Neuron (in vitro differentiated cells): ENCODE measurements at regions not wholly inside any gene's neighbourhood (a gene's known extent, or its start where the extent isn't known, plus 50 kb on each side); places are given as distances from the start of the nearest gene placed in this dataset.

Source experiments
- H2AFZ ChIP-seq: one replicate; pipeline ENCODE4 v1.6.1; 2013; ENCODE audit warnings: low read depth, mild to moderate bottlenecking, inconsistent platforms, low read length, moderate library complexity
- H3K27me3 ChIP-seq: one replicate; pipeline ENCODE4 v1.6.1; 2013; ENCODE audit warnings: low read length; ENCODE audit not compliant: insufficient read depth
- H3K36me3 ChIP-seq: one replicate; pipeline ENCODE4 v1.6.1; 2013; ENCODE audit warnings: low read length; ENCODE audit not compliant: insufficient read depth
- H3K4me1 ChIP-seq: one replicate; pipeline ENCODE4 v1.6.1; 2013; ENCODE audit warnings: low read length; ENCODE audit not compliant: insufficient read depth
- H3K4me3 ChIP-seq: 2 replicates; pipeline ENCODE4 v1.5.1; 2013; ENCODE audit warnings: mild to moderate bottlenecking, low read length, moderate library complexity
- H3K9me3 ChIP-seq: one replicate; pipeline ENCODE4 v1.6.1; 2013; ENCODE audit warnings: low read length

DNA sequence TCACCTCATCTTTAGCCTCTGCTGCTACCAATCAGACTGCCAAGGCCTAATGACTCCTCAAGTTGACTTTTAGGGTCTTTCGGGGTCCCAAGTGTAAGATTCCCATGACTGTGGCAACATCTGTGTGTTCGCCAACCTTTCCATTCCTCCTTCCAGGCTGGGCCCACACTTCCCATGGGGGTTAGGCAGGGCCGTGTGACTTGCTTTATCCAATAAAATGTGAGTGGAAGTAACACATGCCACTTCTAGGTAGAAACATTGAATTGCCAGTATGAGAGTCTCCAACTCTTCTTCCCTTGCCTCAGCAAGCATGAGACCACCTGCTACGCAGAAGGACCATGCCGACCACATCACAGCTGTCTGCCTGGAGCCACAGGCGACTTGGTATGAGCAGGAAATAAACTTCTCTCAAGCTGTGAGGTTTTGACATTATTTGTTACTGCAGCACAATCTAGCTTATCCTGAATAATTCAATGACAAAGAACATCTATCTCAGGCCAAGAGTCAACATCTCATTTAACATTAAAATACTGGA, 190.4 kb upstream of the IER5L start:
- Histone ChIP-seq H3K27me3 (peaks cover 2% of the 10 kb centered on the region), H3K9me3 (peaks cover 1% of the 10 kb centered on the region), H3K4me1 (no peaks in the 10 kb centered on the region), H3K4me3 (no peak overlapping the region), H3K36me3 (no peaks in the 10 kb centered on the region), H2AFZ (no peak overlapping the region)

DNA sequence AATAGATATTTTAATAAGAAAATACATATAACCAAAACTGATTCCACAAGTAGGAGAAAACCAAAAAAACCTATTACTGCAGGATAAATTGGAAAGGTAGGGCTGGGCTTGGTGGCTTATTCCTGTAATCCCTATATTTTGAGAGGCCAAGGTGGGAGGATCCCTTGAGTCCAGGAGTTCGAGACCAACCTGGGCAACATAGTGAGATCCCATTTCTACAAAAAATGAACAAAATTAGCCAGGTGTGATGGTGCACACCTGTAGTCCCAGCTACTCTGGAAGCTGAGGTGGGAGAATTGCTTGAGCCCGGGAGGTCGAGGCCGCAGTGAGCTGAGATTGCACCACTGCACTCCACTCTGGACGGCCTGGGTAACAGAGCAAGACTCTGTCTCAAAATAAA, 189.2 kb upstream of the IER5L start:
- Histone ChIP-seq H2AFZ (no peak overlapping the region), H3K4me3 (no peak overlapping the region), H3K4me1 (no peaks in the 10 kb centered on the region), H3K36me3 (no peaks in the 10 kb centered on the region), H3K9me3 (peaks cover 1% of the 10 kb centered on the region), H3K27me3 (peaks cover 2% of the 10 kb centered on the region)

DNA sequence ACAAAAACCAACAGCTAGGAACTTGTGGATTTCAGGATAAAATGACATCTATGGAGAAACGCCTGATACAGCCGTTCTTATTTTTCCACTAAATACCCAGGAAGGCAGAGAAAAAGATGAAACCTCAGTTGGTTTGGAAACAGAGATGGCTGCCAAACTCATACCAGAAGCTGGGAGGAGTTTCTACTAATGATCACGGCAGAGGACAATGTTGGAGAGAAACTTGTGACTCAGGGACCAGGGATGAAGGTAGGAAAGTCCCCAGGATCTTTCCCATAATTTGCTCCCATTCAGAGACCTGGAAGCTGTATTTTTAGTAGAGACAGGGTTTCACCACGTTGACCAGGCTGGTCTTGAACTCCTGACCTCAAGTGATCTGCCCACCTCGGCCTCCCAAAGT, 187.1 kb upstream of the IER5L start:
- Histone ChIP-seq H2AFZ (no peak overlapping the region), H3K4me3 (no peak overlapping the region), H3K9me3 (no peaks in the 10 kb centered on the region), H3K27me3 (peaks cover 2% of the 10 kb centered on the region), H3K4me1 (no peaks in the 10 kb centered on the region), H3K36me3 (no peaks in the 10 kb centered on the region)

DNA sequence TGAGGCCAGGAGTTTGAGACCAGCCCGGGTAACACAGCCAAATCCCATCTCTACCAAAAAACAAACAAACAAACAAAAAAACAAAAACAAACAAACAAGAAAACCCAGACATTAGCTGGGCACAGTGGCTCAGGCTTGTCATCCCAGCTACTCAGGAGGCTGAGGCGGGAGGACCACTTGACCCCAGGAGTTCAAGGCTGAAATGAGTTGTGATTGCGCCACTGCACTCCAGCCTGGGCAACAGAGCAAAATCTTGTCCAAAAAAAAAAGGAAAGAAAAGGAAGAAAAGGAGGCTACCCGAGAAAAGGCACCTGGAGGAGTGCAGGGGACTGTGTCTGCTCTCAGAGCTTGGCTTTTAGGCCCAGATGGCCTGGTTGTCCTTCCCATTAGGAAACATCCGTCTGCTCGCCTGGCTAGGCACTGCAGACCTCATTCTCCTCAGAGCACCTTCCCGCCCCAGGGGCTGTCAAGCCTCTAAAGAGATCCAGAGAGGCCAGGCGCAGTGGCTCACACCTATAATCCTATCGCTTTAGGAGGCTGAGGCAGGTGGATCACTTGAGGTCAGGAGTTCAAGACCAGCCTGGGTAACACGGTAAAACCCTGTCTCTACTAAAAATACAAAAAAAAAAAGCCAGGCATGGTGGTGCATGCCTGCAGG, 185.3 kb upstream of the IER5L start:
- no peak overlapping the region for H2AFZ ChIP-seq
- H3K27me3 ChIP-seq = peaks cover 2% of the 10 kb centered on the region
- no peaks in the 10 kb centered on the region for H3K4me1 ChIP-seq
- H3K36me3 ChIP-seq = no peaks in the 10 kb centered on the region
- H3K9me3 ChIP-seq = no peaks in the 10 kb centered on the region
- H3K4me3 ChIP-seq = no peak overlapping the region

DNA sequence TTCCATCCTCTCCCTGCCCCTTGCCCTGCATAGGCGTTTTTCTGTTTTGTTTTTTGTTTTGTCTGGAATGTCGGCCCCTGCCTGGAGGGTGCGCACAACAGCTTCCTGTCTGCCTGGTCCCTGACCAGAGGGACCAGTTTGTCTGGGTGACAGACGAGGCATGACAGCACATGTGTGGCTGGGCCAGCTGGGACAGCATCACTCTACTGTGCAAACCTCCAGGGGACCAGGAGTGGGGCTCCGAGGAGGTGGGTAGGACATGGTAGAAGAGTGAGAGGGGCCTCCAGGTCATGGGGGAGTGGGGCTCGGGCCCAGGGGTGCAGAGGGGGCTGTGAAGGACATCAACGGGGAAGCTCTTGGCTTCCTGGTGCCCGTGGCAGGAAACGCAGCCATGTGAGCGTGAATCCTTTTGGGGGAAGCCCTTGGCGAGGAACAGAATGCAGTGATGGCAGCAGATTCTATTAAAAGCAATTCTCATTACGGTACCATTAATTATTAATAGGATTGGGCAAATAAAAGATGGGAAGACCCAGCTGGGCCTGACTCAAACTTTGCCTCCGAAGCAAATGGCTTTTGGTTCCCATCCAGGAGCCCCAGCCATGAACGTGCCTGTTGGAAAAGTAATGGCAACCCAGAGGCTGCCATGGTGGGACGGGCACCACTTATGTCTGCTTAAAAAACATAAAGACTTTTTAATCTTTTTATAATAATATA, 184.4 kb upstream of the IER5L start:
- Histone ChIP-seq H3K27me3 (peaks cover 5% of the 10 kb centered on the region), H3K9me3 (no peaks in the 10 kb centered on the region), H3K4me3 (no peak overlapping the region), H2AFZ (no peak overlapping the region), H3K36me3 (no peaks in the 10 kb centered on the region), H3K4me1 (no peaks in the 10 kb centered on the region)

DNA sequence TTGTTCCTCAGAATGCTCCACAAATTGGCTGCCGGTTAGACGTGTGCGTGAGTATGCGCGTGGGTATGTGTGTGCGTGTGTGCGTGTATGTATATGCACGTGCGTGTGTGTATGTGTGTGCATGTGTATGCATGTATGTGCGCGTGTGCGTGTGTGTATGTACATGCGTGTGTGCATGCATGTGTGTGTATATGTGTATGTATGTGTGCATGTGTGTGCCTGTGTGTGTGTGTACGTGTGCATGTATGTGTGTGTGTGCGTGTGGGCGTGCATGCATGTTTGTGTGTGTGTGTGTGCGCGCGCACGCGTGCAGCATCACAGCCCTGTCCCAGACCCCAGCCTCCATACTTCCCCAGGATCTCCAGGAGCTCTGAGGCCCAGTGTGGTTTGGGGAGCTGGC, 183.1 kb upstream of the IER5L start:
- H3K36me3 ChIP-seq = no peaks in the 10 kb centered on the region
- peaks cover 5% of the 10 kb centered on the region for H3K27me3 ChIP-seq
- no peaks in the 10 kb centered on the region for H3K4me1 ChIP-seq
- H2AFZ ChIP-seq = no peak overlapping the region
- H3K4me3 ChIP-seq = no peak overlapping the region
- H3K9me3 ChIP-seq = no peaks in the 10 kb centered on the region

DNA sequence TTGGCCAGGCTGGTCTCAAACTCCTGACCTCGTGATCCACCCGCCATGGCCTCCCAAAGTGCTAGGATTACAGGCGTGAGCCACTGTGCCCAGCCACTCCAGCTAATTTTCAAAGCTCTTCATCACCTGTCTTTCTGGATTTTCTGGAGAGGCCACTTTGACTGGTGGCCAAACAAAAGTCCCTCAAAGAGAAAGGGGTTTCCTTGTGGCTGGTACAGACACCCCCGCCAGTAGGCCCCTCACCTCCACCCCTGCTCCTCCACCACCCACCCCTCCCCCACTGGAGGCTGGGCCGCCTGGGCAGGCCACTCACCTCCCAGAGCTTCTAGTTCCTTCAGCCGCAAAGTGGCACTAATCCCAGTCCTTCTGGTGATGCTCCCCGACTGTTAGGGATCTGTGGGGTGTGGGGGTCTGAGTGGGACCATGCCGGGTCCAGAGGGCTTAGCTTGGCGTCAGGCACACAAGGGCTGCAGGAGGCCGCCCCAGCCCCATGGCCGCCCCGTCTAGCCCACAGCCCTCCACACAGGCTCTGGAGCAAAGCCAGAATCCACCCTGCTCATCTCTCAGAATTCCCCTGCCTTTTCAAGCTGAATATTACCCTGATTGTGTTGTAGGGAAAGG, 182.0 kb upstream of the IER5L start:
- no peak overlapping the region for H2AFZ ChIP-seq
- no peaks in the 10 kb centered on the region for H3K4me1 ChIP-seq
- no peak overlapping the region for H3K4me3 ChIP-seq
- H3K27me3 ChIP-seq = peaks cover 5% of the 10 kb centered on the region
- H3K36me3 ChIP-seq = no peaks in the 10 kb centered on the region
- H3K9me3 ChIP-seq = no peaks in the 10 kb centered on the region

DNA sequence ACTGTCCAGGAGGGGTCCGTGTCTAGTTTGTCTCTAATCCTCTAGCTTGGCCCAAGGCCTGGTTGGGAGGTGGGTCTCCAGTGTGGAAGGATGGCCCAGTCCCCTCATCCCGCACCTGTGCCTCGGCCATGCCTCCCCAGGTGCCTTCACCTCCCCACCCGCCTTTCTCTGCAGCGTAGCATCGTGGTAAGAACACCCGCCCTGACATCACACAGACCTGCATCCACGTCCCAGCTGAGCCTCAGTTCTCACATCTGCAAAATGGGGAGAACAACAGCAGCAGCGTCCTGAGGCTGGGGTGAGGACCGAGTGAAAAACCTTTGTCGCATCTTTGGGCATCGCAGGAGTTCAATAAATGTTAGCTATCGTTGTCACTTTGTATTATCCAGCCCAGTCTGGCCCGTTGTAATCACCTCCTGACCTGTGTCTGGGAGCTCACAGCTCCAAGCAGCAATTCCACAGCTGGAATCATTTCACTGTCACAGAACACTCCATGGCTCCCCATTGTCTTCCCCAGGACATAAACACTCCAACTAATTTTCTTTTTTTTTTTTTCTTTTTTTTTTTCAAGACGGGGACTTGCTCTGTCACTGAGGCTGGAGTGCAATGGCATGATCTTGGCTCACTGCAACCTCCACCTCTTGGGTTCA, 181.2 kb upstream of the IER5L start:
- H2AFZ ChIP-seq = no peak overlapping the region

DNA sequence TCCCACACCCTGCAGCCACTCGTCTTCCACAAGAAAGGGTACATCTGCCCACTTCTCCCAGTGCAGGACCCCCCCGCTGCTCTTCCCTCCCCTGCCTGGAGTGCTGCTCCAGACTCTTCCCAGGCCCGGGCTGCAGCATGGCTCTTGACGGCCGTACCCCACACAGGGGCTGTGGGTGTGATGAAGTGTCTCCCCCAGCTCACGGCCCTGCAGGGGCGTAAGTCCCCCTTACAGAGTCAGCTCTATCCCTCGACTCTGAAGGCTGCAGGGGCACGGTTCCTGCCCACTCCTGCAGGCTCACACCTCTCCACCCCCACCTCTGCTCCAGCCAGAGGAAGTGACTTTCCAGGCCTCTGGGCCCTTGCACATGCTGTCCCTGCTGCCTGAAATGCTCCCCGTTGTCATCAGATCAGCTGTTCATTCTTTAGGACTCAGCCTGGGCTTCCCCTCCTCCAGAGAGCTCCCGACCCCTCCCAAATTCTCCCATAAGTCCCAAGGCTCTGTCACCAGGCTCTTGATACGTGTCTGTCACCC, 180.6 kb upstream of the IER5L start:
- H3K9me3 ChIP-seq = no peaks in the 10 kb centered on the region
- peaks cover 2% of the 10 kb centered on the region for H3K27me3 ChIP-seq
- H3K36me3 ChIP-seq = no peaks in the 10 kb centered on the region
- no peaks in the 10 kb centered on the region for H3K4me1 ChIP-seq
- no peak overlapping the region for H3K4me3 ChIP-seq
- H2AFZ ChIP-seq = no peak overlapping the region

More for the DNA sequence above, 181.2 kb upstream of the IER5L start:
- H3K36me3 ChIP-seq = no peaks in the 10 kb centered on the region
- no peaks in the 10 kb centered on the region for H3K9me3 ChIP-seq
- H3K4me3 ChIP-seq = no peak overlapping the region
- H3K27me3 ChIP-seq = peaks cover 2% of the 10 kb centered on the region
- H3K4me1 ChIP-seq = no peaks in the 10 kb centered on the region

DNA sequence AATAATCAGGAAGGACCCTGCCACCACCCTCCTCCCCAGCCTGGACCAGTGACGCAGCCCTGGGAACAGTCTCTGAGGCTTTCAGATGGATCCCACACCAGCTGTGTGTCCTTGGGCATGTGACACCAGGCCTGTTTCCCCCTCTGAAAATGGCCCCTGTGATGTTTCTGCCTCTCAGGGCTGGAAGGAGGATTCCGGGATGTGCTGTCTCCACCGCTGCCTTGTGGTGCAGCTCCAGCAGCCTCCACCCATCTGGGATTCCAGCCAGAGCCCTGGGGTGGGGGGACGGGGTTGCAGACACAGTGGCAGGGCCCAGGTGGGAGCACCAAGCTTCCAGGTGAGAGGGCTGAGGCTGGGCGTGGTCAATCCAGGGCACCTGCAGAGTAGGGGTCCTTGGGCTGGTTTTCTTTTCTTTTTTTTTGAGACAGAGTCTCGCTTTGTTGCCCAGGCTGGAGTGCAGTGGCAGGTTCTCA, 179.7 kb upstream of the IER5L start:
- Histone ChIP-seq H2AFZ (no peak overlapping the region), H3K36me3 (no peaks in the 10 kb centered on the region), H3K27me3 (peaks cover 2% of the 10 kb centered on the region), H3K4me1 (peaks cover 8% of the 10 kb centered on the region), H3K9me3 (no peaks in the 10 kb centered on the region), H3K4me3 (no peak overlapping the region)

DNA sequence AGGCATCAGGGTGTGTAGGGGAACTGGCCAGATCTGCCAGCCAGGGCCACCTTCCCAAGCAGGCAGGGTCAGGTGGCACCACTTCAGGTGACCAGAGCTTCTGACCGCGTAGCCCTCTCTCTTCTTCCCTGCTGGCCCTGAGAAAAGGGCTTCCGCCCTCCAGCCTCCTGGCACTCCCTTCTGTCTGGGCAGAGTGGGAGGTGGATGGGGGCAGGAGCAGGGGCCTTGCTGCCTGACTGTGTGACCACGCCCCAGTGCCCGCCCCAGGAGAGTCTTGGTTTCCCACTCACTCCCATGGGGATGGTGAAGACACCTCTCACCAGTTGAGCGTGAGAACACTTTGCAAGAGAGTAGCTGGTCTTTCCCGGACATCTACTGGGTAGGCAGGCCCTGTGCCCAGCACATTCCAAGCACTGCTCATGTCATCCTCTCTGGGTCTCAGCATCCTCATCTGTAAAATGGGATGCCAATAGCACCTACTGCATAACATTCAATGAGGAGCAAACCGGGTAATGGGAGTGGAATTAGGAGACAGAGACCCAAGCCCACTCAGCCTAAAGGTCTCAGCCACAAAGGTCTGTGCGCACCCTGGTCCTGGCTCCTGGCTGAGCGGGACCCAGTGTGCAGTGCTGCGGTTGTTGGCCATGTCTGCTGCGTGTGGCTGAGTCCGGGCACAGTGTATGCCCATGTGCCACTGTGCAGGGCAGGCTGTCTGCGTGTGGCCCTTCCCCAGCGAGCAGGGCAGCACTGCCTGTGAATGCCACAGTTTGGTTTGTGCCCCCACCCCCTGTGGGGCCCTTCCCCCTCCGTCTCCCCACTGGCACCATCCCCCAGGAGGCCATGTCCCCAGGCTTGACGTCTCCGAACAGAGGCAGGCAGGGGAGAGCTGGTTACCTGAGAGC, 179.1 kb upstream of the IER5L start:
- Histone ChIP-seq H3K9me3 (no peaks in the 10 kb centered on the region), H3K27me3 (peaks cover 2% of the 10 kb centered on the region), H3K4me3 (no peak overlapping the region), H3K4me1 (peaks cover 13% of the 10 kb centered on the region), H2AFZ (no peak overlapping the region), H3K36me3 (no peaks in the 10 kb centered on the region)

DNA sequence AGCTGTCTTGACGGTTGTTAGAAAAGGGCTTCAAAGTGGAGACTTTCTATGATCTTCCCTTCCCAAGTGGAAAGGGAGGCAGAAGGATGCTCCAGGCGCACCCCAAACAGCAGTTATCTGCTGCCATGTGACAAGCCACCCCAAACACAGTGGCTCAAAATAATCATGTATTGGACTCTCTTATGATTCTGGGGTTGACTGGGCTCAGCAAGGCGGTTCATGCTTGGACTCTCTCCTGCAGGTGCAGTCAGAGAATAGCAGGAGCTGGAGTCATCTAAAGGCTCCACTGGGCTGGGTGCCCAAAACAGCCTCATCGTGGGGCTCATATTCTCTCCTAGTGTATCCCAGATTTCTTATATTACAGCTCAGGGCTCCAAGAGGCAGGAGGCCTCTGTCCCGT, 177.6 kb upstream of the IER5L start:
- H3K36me3 ChIP-seq = no peaks in the 10 kb centered on the region

More for the DNA sequence above, 177.6 kb upstream of the IER5L start:
- Histone ChIP-seq H3K9me3 (no peaks in the 10 kb centered on the region), H3K27me3 (peaks cover 2% of the 10 kb centered on the region), H3K4me1 (peaks cover 26% of the 10 kb centered on the region), H2AFZ (no peak overlapping the region), H3K4me3 (no peak overlapping the region)
